B cell (primary cell): ENCODE measurements at regions not wholly inside any gene's neighbourhood (a gene's known extent, or its start where the extent isn't known, plus 50 kb on each side); places are given as distances from the start of the nearest gene placed in this dataset.

Experiments used
- ATAC-seq: fragments of 200-7000 bp; cut with Tn5 transposase; one replicate; pipeline ENCODE4 v1.10.0; 2021; ENCODE audit warnings: low read depth, mild to moderate bottlenecking, moderate number of reproducible peaks, moderate library complexity
- CTCF ChIA-PET: fragments of 350-600 bp; sonication (Branson Sonifier 250); formaldehyde crosslinking; loops from one replicate; lab custom pipeline; 2021; ENCODE audit warnings: antibody characterized with exemption, inconsistent platforms; lab: Charles Lee
- POLR2A ChIA-PET: fragments of 350-600 bp; sonication (Branson Sonifier 250); formaldehyde crosslinking; loops from one replicate; lab custom pipeline; 2021; ENCODE audit warnings: antibody characterized with exemption; lab: Charles Lee
- DNase-seq: peaks from one replicate; pipeline ENCODE4 v3.0.0; 2013
- H2AFZ ChIP-seq: 2 replicates; pipeline ENCODE4 v1.6.1; 2012; ENCODE audit warnings: mild to moderate bottlenecking, low read depth, low read length; ENCODE audit not compliant: insufficient read depth, poor library complexity, severe bottlenecking
- H3K27ac ChIP-seq, 2 donors: 1 replicate in 1 of 2; 2 replicates in 1 of 2; pipeline ENCODE4 v1.5.1; 2012 to 2013; ENCODE audit warnings: low read length in 2 of 2, mild to moderate bottlenecking in 2 of 2, moderate library complexity in 1 of 2
- H3K27me3 ChIP-seq, 4 experiments: fragments of 200-600 bp in 1 of 4; sonication (generic) in 1 of 4; replicated peaks in 1 of 4; 1 replicate in 2 of 4; 2 replicates in 2 of 4; pipeline versions ENCODE4 v1.6.1 to v1.7.0; 2013 to 2016; ENCODE audit warnings: low read length in 3 of 4, mild to moderate bottlenecking in 2 of 4, mixed read lengths in 1 of 4, moderate library complexity in 1 of 4; ENCODE audit not compliant: insufficient read depth in 4 of 4, control insufficient read depth in 3 of 4; ENCODE audit errors: control extremely low read depth in 1 of 4
- H3K36me3 ChIP-seq, 2 experiments: replicated peaks in 1 of 2; 1 replicate in 1 of 2; 2 replicates in 1 of 2; pipeline versions ENCODE4 v1.6.1 to v1.7.1; 2013; ENCODE audit warnings: low read length in 1 of 2; ENCODE audit not compliant: insufficient read depth in 2 of 2, control insufficient read depth in 1 of 2; ENCODE audit errors: control extremely low read depth in 1 of 2, extremely low read depth in 1 of 2
- H3K4me1 ChIP-seq, 2 donors: fragments of 200-600 bp in 1 of 2; sonication (generic) in 1 of 2; 1 replicate in 1 of 2; 2 replicates in 1 of 2; pipeline versions ENCODE4 v1.5.1 to v1.6.1; 2013 to 2017; ENCODE audit warnings: low read length in 2 of 2; ENCODE audit not compliant: control insufficient read depth in 2 of 2, insufficient read depth in 2 of 2
- H3K4me2 ChIP-seq: replicated peaks from 2 replicates; pipeline ENCODE3; 2012; ENCODE audit warnings: mild to moderate bottlenecking, low read depth, low read length; ENCODE audit not compliant: poor library complexity, severe bottlenecking
- H3K4me3 ChIP-seq, 5 experiments: fragments of 200-600 bp in 1 of 5; sonication (generic) in 1 of 5; 1 replicate in 3 of 5; 2 replicates in 2 of 5; pipeline versions ENCODE4 v1.5.1 to v1.7.0; 2011 to 2016; ENCODE audit warnings: low read length in 4 of 5, mild to moderate bottlenecking in 4 of 5, low read depth in 2 of 5, control low read depth in 1 of 5, moderate library complexity in 1 of 5; ENCODE audit not compliant: insufficient read depth in 1 of 5; ENCODE audit errors: control extremely low read depth in 1 of 5, extremely low read depth in 1 of 5
- H3K79me2 ChIP-seq: fragments of 200-600 bp; sonication (generic); one replicate; pipeline ENCODE4 v1.6.0; 2016; ENCODE audit warnings: low read length; ENCODE audit not compliant: control insufficient read depth, insufficient read depth
- H3K9ac ChIP-seq: fragments of 200-600 bp; sonication (generic); 2 replicates; pipeline ENCODE4 v1.6.1; 2017; ENCODE audit warnings: mild to moderate bottlenecking, low read length, moderate library complexity
- H3K9me3 ChIP-seq, 3 donors: one replicate each; pipeline versions ENCODE4 v1.6.1 to v1.7.1; 2013; ENCODE audit warnings: low read length in 2 of 3; ENCODE audit not compliant: control insufficient read depth in 2 of 3, insufficient read depth in 1 of 3; ENCODE audit errors: control extremely low read depth in 1 of 3
- H4K20me1 ChIP-seq: 2 replicates; pipeline ENCODE4 v1.6.0; 2012; ENCODE audit warnings: mild to moderate bottlenecking, low read length; ENCODE audit not compliant: insufficient read depth, control insufficient read depth, poor library complexity, severe bottlenecking
- H3K27ac Mint-ChIP-seq: one replicate; pipeline ENCODE4 v1.8.0; 2021; ENCODE audit warnings: mixed read lengths
- H3K27me3 Mint-ChIP-seq: one replicate; pipeline ENCODE4 v1.8.0; 2021; ENCODE audit warnings: mixed read lengths
- H3K4me1 Mint-ChIP-seq: one replicate; pipeline ENCODE4 v1.8.0; 2021; ENCODE audit warnings: mixed read lengths
- H3K4me3 Mint-ChIP-seq: one replicate; pipeline ENCODE4 v1.8.0; 2021; ENCODE audit warnings: mixed read lengths
- H3K9me3 Mint-ChIP-seq: one replicate; pipeline ENCODE4 v1.8.0; 2022; ENCODE audit warnings: mixed read lengths; ENCODE audit not compliant: insufficient read depth
- EZH2 ChIP-seq: IDR thresholded peaks from 2 replicates; pipeline ENCODE4 v1.6.1; 2012; ENCODE audit warnings: borderline replicate concordance, low read depth, mild to moderate bottlenecking, moderate library complexity, low read length; ENCODE audit not compliant: insufficient read depth, poor library complexity, severe bottlenecking
- WGBS: methylation state at CpG from one replicate; pipeline ENCODE4 v1.1.5; 2013; ENCODE audit warnings: missing lambda C conversion rate; ENCODE audit not compliant: insufficient coverage; 5-methylcytosine and 5-hydroxymethylcytosine counted together
- intact Hi-C: fragments of 100-400 bp; cut with micrococcal nuclease; formaldehyde crosslinking; loops from one replicate; pipeline ENCODE4 v1.10.0; 2022
- TF ChIP-seq, protein P1 (sequence below): fragments of 200-600 bp; IDR thresholded peaks from one replicate; pipeline ENCODE4 v1.8.0; 2022; ENCODE audit warnings: antibody characterized with exemption, mild to moderate bottlenecking

DNA sequence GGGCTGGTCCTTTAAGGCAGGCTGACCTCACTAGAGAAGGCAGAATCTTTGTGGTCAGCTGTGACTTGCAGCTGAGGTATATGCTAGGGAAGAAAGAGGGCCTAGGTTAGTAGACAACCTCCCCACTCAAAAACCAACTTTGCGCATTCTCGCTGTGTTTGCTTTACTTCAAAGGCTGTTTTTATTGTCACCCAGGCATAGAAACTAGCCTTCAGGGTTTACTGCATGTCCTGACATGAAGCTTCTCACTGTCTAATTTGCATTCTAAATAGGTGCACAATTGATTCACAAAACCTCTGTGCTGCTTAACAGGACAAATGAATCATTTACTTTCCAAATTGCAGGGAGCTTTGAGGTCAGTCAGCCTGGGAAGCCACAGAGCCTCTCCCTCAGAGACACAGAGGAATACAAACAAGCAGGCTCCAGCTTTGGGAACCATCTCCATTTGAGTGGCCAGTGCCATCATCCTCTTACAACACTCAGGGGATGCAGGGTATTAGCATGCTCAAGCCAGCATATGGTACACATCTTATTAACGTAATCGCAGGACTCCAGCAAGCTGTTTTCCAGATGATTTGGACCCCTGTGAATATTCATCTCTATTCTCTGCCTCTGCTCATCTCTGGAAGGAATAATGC, 596.4 kb upstream of the GHITM start:
- no peak overlapping the region for H3K4me3 Mint-ChIP-seq
- intact Hi-C loops, result no loop called here
- TF ChIP-seq, protein P1, sequence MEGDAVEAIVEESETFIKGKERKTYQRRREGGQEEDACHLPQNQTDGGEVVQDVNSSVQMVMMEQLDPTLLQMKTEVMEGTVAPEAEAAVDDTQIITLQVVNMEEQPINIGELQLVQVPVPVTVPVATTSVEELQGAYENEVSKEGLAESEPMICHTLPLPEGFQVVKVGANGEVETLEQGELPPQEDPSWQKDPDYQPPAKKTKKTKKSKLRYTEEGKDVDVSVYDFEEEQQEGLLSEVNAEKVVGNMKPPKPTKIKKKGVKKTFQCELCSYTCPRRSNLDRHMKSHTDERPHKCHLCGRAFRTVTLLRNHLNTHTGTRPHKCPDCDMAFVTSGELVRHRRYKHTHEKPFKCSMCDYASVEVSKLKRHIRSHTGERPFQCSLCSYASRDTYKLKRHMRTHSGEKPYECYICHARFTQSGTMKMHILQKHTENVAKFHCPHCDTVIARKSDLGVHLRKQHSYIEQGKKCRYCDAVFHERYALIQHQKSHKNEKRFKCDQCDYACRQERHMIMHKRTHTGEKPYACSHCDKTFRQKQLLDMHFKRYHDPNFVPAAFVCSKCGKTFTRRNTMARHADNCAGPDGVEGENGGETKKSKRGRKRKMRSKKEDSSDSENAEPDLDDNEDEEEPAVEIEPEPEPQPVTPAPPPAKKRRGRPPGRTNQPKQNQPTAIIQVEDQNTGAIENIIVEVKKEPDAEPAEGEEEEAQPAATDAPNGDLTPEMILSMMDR, result no peak
- CTCF ChIA-PET, result no interaction called here
- H3K4me1 Mint-ChIP-seq, result no peaks in the 10 kb centered on the region
- Histone ChIP-seq H3K27ac (no peak overlapping the region), H3K4me3 (no peak overlapping the region), H3K36me3 (no peaks in the 10 kb centered on the region), H4K20me1 (no peaks in the 10 kb centered on the region), H2AFZ (no peak overlapping the region), H3K4me2 (no peak overlapping the region), H3K9me3 (no peaks in the 10 kb centered on the region), H3K9ac (no peak overlapping the region), H3K27me3 (no peaks in the 10 kb centered on the region), H3K4me1 (no peaks in the 10 kb centered on the region), H3K79me2 (no peaks in the 10 kb centered on the region)
- H3K27me3 Mint-ChIP-seq, result no peaks in the 10 kb centered on the region
- H3K9me3 Mint-ChIP-seq, result no peaks in the 10 kb centered on the region
- WGBS, result 97% methylated on average over 4 of the region's 4 CpGs
- POLR2A ChIA-PET, result no interaction called here
- ATAC-seq (no peak), DNase-seq (no peak)
- H3K27ac Mint-ChIP-seq, result no peak overlapping the region

- CTCF ChIA-PET, result no interaction called here
- no peaks in the 10 kb centered on the region for H3K4me1 Mint-ChIP-seq
- Histone ChIP-seq H3K4me2 (no peak overlapping the region), H3K79me2 (no peaks in the 10 kb centered on the region), H4K20me1 (no peaks in the 10 kb centered on the region), H3K9me3 (no peaks in the 10 kb centered on the region), H3K27me3 (no peaks in the 10 kb centered on the region), H3K4me3 (no peak overlapping the region), H3K36me3 (no peaks in the 10 kb centered on the region), H3K9ac (no peak overlapping the region), H2AFZ (no peak overlapping the region), H3K4me1 (no peaks in the 10 kb centered on the region), H3K27ac (no peak overlapping the region)
- no peak overlapping the region for H3K4me3 Mint-ChIP-seq
- no peak for DNase-seq
- no peaks in the 10 kb centered on the region for H3K9me3 Mint-ChIP-seq
- H3K27me3 Mint-ChIP-seq, result no peaks in the 10 kb centered on the region
- POLR2A ChIA-PET, result no interaction called here
- TF ChIP-seq, protein P1, result no peak
- no peak for TF ChIP-seq EZH2
- 60% methylated on average over 1 of the region's 2 CpGs for WGBS
- no peak for ATAC-seq
- no peak overlapping the region for H3K27ac Mint-ChIP-seq
- intact Hi-C loops, result no loop called here
Measured at GRCh38 chr10:83543691-83544462, 595.4 kb upstream of the GHITM start.
